ENCODE measurements at regions not wholly inside any gene's neighbourhood (a gene's known extent, or its start where the extent isn't known, plus 50 kb on each side); places are given as distances from the start of the nearest gene placed in this dataset.

DNA sequence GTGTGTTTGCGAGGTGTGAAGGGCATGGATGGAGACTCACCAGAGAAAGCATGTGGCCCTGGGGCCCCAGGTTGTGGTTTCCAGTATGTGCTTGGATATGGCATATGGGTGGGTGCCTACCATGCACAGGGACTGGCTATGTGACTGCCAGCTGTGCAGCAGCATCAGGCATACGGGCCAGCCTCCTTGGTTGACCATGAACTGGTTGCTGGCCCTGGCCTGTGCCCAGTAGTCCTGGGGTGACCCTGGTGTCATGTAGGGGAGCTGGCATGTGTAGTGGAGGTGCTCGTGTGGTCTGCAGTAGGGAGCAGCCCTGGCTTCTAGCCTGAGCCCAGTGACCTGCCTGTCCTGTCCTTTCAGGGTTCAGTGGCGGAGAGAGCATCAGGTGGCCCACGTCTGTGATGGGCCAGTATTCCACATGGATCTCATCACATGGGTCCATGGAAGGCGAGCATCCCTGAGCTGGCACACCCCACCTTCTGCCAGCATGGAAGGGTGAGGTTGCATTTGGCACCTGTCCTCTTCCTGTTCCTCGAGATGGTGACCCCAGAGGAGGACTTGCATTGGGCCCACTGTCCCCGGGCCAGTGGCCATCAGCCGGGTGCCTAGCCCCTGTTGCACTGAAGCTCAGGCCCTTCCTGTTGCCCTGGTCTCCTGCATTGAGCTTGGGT lies 228.9 kb downstream of the SNRPN start:
- no peak for DNase-seq

- no peak for DNase-seq
Measured at GRCh38 chr15:25184356-25185155, 229.8 kb downstream of the SNRPN start.

- no peak for DNase-seq
Measured at GRCh38 chr15:25185156-25185710, 230.4 kb downstream of the SNRPN start.

- DNase-seq = no peak
Measured at GRCh38 chr15:25185791-25186190, 231.0 kb downstream of the SNRPN start.

GRCh38 chr15:25186411-25186810 lies 231.6 kb downstream of the SNRPN start:
- DNase-seq = no peak

- DNase-seq = no peak
Measured at GRCh38 chr15:25186906-25187645, 232.3 kb downstream of the SNRPN start.

- DNase-seq = no peak
Measured at GRCh38 chr15:25188051-25188450, 233.3 kb downstream of the SNRPN start.

DNA sequence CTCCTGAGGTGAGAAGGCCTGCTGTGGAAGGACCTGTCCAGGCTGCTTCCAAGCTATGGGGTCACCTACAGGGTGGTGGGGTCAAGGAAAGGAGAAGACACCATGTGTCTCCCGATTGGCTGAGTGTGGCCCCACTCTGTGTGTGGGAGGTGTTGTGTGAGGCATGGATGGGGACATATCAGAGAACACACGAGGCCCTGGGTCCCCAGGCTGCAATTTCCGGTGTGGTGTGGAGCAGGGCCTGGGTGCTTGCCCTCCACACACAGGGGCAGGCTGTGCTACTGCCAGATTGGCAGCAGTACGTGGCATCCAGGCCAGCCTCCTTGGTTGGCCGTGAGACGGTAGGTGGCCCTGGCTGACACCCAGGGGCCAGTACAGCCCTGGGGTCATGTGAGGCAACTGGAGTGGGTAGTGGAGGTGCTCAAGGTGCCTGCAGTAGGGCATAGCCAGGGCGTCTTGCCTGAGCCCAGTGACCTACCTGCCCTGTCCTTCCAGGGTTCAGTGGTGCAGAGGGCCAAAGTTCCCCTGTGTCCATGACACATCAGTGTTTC lies 233.8 kb downstream of the SNRPN start:
- DNase-seq = no peak

DNA sequence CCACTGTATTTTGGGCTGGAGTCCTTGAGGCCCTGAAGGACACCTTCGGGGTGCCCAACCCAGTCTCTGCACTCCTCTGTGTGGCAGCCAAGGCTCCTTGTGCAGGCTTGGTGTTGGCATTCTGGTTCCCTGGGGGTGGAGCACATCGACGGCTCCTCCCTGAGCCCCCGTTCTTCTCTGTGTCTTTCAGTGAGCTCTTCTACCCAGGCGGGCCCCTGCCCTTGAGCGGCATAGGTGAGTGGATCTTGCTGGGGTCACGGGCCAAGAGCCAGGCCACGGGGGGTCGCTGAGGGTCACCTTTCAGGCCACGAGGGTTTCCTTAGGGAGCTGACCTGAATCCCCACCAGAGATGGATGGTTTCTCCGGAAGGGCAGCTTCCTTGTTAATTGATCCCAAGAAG lies 234.8 kb downstream of the SNRPN start:
- DNase-seq = no peak

DNA sequence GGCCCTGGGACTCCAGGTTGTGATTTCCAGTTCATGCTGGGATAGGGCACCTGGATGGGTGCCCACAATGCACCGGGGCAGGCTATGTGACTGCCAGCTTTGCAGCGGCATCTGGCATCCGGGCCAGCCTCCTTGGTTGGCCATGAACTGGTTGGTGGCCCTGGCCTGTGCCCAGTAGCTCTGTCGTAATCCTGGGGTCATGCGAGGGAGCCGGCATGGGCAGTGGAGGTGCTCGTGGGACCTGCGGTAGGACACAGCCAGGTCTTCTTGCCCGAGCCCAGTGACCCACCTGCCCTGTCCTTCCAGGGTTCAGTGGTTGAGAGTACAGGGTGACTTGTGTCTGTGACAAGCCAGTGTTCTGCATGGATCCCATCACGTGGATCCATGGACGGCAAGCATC lies 237.9 kb downstream of the SNRPN start:
- DNase-seq = no peak

- DNase-seq = no peak
Measured at GRCh38 chr15:25207369-25207768, 231.5 kb downstream of the UBE3A start.

DNA sequence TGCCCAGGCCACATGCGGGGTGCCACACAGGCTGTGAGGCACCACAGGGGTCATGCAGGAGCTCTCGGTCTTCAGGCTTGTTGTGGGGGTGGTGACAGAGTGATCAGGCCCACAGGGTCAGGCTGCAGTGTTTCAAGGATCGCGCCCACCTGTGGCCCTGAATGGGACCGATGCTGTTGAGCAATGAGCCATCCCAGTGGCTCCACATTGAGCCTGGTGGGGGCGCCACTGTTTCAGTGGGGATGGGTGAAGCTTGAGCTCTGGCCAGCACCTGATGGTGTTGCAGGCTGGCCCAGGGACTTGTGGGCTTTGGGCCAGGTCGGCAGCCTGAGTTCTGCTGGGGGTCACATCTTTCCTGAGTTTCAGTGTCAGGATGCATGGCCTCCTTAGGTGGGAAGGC lies 230.1 kb downstream of the UBE3A start:
- no peak for DNase-seq

- no peak for DNase-seq
Measured at GRCh38 chr15:25220834-25221233, 218.0 kb downstream of the UBE3A start.

DNA sequence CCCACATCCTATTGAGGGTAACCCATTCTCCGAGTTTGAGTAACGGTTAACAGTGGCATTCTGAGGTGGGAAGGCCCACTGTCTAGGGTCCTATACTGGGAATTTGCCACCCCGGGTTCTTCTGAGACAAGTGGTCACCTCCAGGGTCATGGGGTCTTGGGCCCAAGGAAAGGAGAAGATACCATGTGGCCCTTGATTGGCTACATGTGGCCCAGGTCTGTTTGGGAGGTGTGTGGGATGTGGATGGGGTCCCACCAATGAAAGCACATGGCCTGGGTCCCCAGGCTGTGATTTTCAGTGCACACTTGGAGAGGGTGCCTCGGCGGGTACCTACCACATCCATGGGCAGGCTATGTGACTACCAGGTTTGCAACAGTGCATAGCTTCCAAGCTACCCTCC lies 214.4 kb downstream of the UBE3A start:
- DNase-seq = no peak

- no peak for DNase-seq
Measured at GRCh38 chr15:25226360-25226759, 212.5 kb downstream of the UBE3A start.

- no peak for DNase-seq
Measured at GRCh38 chr15:25228261-25228660, 210.6 kb downstream of the UBE3A start.

DNA sequence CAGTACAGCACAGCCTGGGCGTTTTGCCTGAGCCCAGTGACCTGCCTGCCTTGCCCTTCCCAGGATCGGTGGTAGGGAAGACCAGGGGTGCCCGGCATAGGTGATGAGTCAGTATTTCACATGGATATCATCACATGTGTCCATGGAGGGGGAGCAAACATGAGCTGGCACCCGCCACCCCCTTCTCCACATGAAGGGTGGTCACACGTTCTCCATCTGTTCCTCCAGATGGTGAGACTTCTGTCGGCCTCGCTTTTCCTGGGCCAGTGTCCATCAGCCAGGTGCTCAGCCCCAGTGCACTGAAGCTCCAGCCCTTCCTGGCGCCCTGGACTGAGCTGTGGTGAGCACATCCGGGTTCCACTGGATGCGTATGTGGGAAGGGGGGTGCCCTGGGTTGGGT lies 208.4 kb downstream of the UBE3A start:
- DNase-seq = no peak

DNA sequence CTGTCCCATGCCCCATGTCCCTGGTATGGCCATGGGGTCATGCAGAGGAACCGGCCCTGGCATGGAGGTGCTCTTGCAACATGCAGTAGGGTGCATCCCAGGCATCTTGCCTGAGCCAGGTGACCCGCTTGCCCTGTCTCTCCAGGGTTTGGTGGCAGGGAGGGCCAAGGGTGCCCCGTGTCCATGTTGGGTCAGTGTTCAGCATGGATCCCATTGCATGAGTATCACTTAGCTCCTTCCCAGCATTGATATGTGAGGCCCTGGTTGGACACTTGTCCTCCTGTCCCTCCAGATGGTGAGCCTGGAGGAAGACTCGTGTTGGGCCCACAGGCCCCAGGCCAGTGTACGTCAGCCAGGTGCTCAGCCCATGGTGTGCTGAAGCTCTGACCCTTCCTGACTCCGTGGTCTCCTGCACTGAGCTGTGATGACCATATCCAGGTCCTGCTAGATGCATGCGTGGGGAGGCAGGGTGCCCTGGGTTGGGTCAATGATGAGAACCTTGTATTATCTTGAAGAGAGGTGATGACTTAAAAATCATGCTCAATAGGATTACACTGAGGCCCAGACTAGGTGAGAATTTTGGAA lies 205.0 kb downstream of the UBE3A start:
- no peak for DNase-seq

- DNase-seq = no peak
Measured at GRCh38 chr15:25234831-25235230, 204.0 kb downstream of the UBE3A start.

GRCh38 chr15:25235391-25235790 lies 203.4 kb downstream of the UBE3A start:
- no peak for DNase-seq

- no peak for DNase-seq
Measured at GRCh38 chr15:25236143-25236860, 202.5 kb downstream of the UBE3A start.

DNA sequence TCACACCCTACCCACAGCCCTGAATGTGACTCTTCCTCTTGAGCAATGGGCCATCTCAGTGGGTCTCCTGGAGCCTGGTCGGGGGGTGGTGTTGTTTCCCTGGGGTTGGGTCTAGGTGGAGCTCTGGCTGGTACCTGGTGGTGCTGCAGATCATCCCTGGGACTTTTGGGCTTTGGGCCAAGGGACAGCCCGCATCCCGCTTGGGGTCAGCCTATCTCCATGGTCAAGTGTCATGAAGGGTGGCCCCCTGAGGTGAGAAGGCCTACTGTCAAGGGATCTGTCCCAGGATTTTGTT lies 202.0 kb downstream of the UBE3A start:
- no peak for DNase-seq

All from eye (tissue), 1 donor.